HEK293T (cell line): ENCODE measurements at regions not wholly inside any gene's neighbourhood (a gene's known extent, or its start where the extent isn't known, plus 50 kb on each side); places are given as distances from the start of the nearest gene placed in this dataset.

Experiments used
- ARNT ChIP-seq: fragments of 450-650 bp; IDR thresholded peaks from 2 replicates; pipeline ENCODE4 v1.6.1; 2017; ENCODE audit warnings: mild to moderate bottlenecking
- FOXA1 ChIP-seq: fragments of 450-650 bp; IDR thresholded peaks from 2 replicates; pipeline ENCODE4 v1.6.1; 2016; ENCODE audit warnings: mild to moderate bottlenecking
- FOXK2 ChIP-seq: fragments of 450-650 bp; IDR thresholded peaks from 2 replicates; pipeline ENCODE4 v1.6.1; 2016; ENCODE audit warnings: mild to moderate bottlenecking
- FOXM1 ChIP-seq: fragments of 450-650 bp; IDR thresholded peaks from 2 replicates; pipeline ENCODE4 v1.6.1; 2017; ENCODE audit warnings: mild to moderate bottlenecking, borderline replicate concordance
- TF ChIP-seq, protein P1 (sequence below): fragments of 450-650 bp; IDR thresholded peaks from 2 replicates; pipeline ENCODE4 v1.6.1; 2016

GRCh38 chr6:133754298-133754697, 134.6 kb upstream of the TCF21 start:
- TF ChIP-seq FOXK2 (no peak), FOXM1 (no peak), ARNT (no peak), FOXA1 (no peak)
- TF ChIP-seq, protein P1, sequence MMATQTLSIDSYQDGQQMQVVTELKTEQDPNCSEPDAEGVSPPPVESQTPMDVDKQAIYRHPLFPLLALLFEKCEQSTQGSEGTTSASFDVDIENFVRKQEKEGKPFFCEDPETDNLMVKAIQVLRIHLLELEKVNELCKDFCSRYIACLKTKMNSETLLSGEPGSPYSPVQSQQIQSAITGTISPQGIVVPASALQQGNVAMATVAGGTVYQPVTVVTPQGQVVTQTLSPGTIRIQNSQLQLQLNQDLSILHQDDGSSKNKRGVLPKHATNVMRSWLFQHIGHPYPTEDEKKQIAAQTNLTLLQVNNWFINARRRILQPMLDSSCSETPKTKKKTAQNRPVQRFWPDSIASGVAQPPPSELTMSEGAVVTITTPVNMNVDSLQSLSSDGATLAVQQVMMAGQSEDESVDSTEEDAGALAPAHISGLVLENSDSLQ = no peak
